OCI-LY3 (cell line): ENCODE measurements at regions not wholly inside any gene's neighbourhood (a gene's known extent, or its start where the extent isn't known, plus 50 kb on each side); places are given as distances from the start of the nearest gene placed in this dataset.

Source experiments
- H2AFZ ChIP-seq: fragments of 200-600, 300-600 bp; shearing (Covaris generic); 2 replicates; pipeline ENCODE4 v1.6.0; 2014; ENCODE audit warnings: antibody characterized with exemption, low read depth, low read length
- H3K27ac ChIP-seq: fragments of 200-600, 300-600 bp; sonication (generic); 2 replicates; pipeline ENCODE4 v1.5.1; 2014; ENCODE audit warnings: mild to moderate bottlenecking, low read length, moderate library complexity, mixed read lengths
- H3K27me3 ChIP-seq: fragments of 200-600, 300-600 bp; sonication (generic); 2 replicates; pipeline ENCODE4 v1.6.1; 2014; ENCODE audit warnings: low read depth, low read length, mixed read lengths
- H3K36me3 ChIP-seq: fragments of 200-600, 300-600 bp; sonication (generic); replicated peaks from 2 replicates; pipeline ENCODE3; 2014; ENCODE audit warnings: low read depth, low read length, mixed read lengths
- H3K4me1 ChIP-seq: fragments of 300-600, 200-600 bp; sonication (generic); 2 replicates; pipeline ENCODE4 v1.6.1; 2014; ENCODE audit warnings: low read length, mixed read lengths
- H3K4me2 ChIP-seq: fragments of 200-600, 300-600 bp; sonication (generic); 2 replicates; pipeline ENCODE4 v1.6.1; 2014; ENCODE audit warnings: low read length, mixed read lengths
- H3K4me3 ChIP-seq: fragments of 300-600, 200-600 bp; sonication (generic); 2 replicates; pipeline ENCODE4 v1.5.1; 2014; ENCODE audit warnings: antibody characterized with exemption, mild to moderate bottlenecking, low read length, moderate library complexity
- H3K79me2 ChIP-seq: fragments of 300-600, 200-600 bp; shearing (Covaris generic); 2 replicates; pipeline ENCODE4 v1.6.1; 2014; ENCODE audit warnings: mild to moderate bottlenecking, low read length, mixed read lengths
- H3K9ac ChIP-seq: fragments of 300-600, 200-600 bp; shearing (Covaris generic); 2 replicates; pipeline ENCODE4 v1.6.0; 2014; ENCODE audit warnings: mild to moderate bottlenecking, low read length, moderate library complexity
- H3K9me3 ChIP-seq: fragments of 200-600, 300-600 bp; shearing (Covaris generic); 2 replicates; pipeline ENCODE4 v1.6.1; 2014; ENCODE audit warnings: low read length, mixed read lengths; ENCODE audit not compliant: insufficient read depth
- H4K20me1 ChIP-seq: fragments of 200-600, 300-600 bp; sonication (generic); 2 replicates; pipeline ENCODE4 v1.6.1; 2016; ENCODE audit warnings: low read length, mixed read lengths; ENCODE audit not compliant: insufficient read depth
- EZH2phosphoT487 ChIP-seq: fragments of 200-600 bp; shearing (Covaris generic); IDR thresholded peaks from 2 replicates; pipeline ENCODE4 v1.6.1; 2018; ENCODE audit warnings: antibody characterized with exemption, mixed run types, low read depth
- TF ChIP-seq, protein P1 (sequence below): fragments of 200-600, 300-600 bp; sonication (generic); IDR thresholded peaks from 2 replicates; pipeline ENCODE4 v1.5.1; 2014; ENCODE audit warnings: antibody characterized with exemption, low read length, low read depth

DNA sequence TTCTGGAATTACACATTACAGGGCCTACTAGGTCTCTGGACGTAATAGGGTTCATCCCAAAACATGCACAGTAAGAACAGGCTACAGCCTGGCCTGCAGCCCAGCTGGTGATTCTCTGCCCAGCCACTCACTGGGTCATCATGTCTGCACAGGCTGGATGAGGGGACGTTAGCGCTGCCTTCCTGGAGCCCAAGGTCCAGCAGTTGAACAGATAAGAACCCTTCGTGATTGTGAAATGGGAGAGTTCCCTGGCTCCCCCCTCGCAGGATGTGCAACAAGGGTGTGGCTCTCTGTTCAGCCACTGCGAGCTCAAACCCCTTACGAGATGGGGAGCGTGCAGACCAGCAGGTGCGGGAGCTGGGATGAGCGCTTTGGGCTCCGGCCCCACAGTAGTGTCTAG is 200.0 kb upstream of the CDH5 start:
- Histone ChIP-seq H3K27me3 (peaks cover 4% of the 10 kb centered on the region; the same call in 1 of the 2 replicates), H3K4me2 (no peak overlapping the region), H3K9me3 (no peaks in the 10 kb centered on the region), H2AFZ (no peak overlapping the region), H3K9ac (no peak overlapping the region), H3K4me3 (no peak overlapping the region), H3K27ac (no peak overlapping the region), H4K20me1 (no peaks in the 10 kb centered on the region), H3K36me3 (no peaks in the 10 kb centered on the region), H3K4me1 (no peaks in the 10 kb centered on the region), H3K79me2 (no peaks in the 10 kb centered on the region)
- TF ChIP-seq, protein P1, sequence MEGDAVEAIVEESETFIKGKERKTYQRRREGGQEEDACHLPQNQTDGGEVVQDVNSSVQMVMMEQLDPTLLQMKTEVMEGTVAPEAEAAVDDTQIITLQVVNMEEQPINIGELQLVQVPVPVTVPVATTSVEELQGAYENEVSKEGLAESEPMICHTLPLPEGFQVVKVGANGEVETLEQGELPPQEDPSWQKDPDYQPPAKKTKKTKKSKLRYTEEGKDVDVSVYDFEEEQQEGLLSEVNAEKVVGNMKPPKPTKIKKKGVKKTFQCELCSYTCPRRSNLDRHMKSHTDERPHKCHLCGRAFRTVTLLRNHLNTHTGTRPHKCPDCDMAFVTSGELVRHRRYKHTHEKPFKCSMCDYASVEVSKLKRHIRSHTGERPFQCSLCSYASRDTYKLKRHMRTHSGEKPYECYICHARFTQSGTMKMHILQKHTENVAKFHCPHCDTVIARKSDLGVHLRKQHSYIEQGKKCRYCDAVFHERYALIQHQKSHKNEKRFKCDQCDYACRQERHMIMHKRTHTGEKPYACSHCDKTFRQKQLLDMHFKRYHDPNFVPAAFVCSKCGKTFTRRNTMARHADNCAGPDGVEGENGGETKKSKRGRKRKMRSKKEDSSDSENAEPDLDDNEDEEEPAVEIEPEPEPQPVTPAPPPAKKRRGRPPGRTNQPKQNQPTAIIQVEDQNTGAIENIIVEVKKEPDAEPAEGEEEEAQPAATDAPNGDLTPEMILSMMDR = no peak
- TF ChIP-seq EZH2phosphoT487 = no peak

DNA sequence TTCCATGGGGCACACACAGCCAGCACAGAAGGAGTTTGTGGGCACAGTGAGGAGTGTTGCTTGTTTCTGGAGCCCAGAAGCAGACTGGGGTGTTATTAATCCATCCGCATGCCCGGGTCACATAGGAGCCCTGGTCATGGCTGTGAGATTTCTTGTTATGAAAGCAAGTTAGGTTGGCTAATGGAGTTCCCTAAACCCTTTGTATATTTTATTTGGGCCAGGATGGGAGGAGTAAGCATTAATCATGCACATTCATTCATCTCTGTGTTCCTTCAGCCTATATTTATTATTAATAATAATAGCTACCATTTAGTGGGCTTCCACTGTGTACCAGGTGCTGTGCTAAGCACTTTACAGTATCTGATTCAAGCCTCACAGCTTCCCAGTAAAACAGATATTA is 200.6 kb upstream of the CDH5 start:
- peaks cover 4% of the 10 kb centered on the region; the same call in 1 of the 2 replicates for H3K27me3 ChIP-seq
- no peak for TF ChIP-seq EZH2phosphoT487
- TF ChIP-seq, protein P1 = no peak

DNA sequence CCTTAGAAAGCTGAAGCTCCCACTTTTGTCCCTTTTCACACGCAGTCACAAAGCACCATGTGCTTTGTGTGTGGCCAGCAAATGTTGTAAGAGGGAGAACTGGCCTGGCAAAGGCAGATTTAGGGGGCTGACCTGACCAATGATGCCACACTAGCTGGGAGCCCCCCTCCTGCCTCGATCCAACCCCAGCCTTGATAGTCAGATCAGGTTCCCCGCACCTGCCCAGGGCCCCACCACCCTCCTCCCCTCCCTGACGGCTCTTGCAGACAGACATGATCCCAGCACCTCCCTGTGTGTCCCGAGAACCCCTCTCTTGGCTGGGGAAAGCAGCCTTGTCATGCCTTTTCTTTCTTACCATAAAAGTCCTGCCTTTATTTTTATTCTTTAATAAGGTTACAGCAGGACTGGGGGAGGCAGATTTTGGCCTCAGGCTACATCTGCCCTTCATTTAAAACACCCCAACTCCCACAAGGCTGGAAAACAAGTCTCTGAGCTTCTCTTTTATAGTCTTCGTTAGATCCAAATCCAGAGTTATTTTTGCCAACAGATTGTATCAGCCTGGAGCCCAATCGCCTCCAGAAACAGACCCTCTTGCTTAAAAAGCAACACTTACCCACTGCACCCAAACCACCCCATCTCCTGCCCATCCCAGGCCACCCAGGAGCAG is 201.8 kb upstream of the CDH5 start:
- TF ChIP-seq, protein P1 = no peak
- no peak for TF ChIP-seq EZH2phosphoT487
- H3K4me1 ChIP-seq = no peaks in the 10 kb centered on the region
- H3K9ac ChIP-seq = no peak overlapping the region
- H3K4me2 ChIP-seq = no peak overlapping the region
- H3K79me2 ChIP-seq = no peaks in the 10 kb centered on the region
- no peaks in the 10 kb centered on the region for H4K20me1 ChIP-seq
- no peaks in the 10 kb centered on the region for H3K36me3 ChIP-seq
- H3K27me3 ChIP-seq = peaks cover 4% of the 10 kb centered on the region; the same call in 1 of the 2 replicates
- H2AFZ ChIP-seq = no peak overlapping the region
- H3K4me3 ChIP-seq = no peak overlapping the region
- H3K27ac ChIP-seq = no peak overlapping the region
- H3K9me3 ChIP-seq = no peaks in the 10 kb centered on the region

More for the DNA sequence above, 200.6 kb upstream of the CDH5 start:
- no peak overlapping the region for H3K4me3 ChIP-seq
- H3K4me2 ChIP-seq = no peak overlapping the region
- no peak overlapping the region for H3K27ac ChIP-seq
- H4K20me1 ChIP-seq = no peaks in the 10 kb centered on the region
- no peaks in the 10 kb centered on the region for H3K79me2 ChIP-seq
- H2AFZ ChIP-seq = no peak overlapping the region
- H3K9me3 ChIP-seq = no peaks in the 10 kb centered on the region
- no peaks in the 10 kb centered on the region for H3K4me1 ChIP-seq
- no peak overlapping the region for H3K9ac ChIP-seq
- no peaks in the 10 kb centered on the region for H3K36me3 ChIP-seq

DNA sequence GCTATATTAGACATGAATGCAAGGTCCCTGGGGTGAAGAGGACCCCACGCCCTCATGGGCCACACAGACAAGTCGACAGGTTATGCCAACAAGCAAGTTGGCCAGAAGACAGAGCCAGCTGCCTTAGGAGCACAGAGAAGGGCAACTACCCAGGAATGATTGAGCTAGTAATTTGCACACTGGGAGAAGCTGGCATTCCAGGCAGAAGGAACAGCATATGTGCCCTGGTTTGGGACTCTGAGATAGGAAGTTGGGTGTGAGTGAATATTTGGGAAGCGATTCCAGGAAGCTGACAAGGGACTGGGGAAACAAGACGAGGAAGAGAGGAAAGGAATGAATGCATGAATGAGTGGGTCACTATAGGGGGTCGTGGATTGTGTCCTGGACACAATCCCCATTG is 203.7 kb upstream of the CDH5 start:
- Histone ChIP-seq H3K4me1 (no peaks in the 10 kb centered on the region), H3K27ac (no peak overlapping the region), H3K9me3 (no peaks in the 10 kb centered on the region), H3K36me3 (no peaks in the 10 kb centered on the region), H3K4me3 (no peak overlapping the region), H4K20me1 (no peaks in the 10 kb centered on the region), H3K4me2 (no peak overlapping the region), H3K27me3 (peaks cover 4% of the 10 kb centered on the region; the same call in 1 of the 2 replicates), H3K79me2 (no peaks in the 10 kb centered on the region), H3K9ac (no peak overlapping the region), H2AFZ (no peak overlapping the region)
- no peak for TF ChIP-seq EZH2phosphoT487
- TF ChIP-seq, protein P1 = no peak
